Right forelimb (tissue), 1 donor: ENCODE measurements at regions not wholly inside any gene's neighbourhood (a gene's known extent, or its start where the extent isn't known, plus 50 kb on each side); places are given as distances from the start of the nearest gene placed in this dataset.

ENCODE experiments used
- DNase-seq: peaks from one replicate; pipeline ENCODE4 v3.0.0-alpha.2; 2018

DNA sequence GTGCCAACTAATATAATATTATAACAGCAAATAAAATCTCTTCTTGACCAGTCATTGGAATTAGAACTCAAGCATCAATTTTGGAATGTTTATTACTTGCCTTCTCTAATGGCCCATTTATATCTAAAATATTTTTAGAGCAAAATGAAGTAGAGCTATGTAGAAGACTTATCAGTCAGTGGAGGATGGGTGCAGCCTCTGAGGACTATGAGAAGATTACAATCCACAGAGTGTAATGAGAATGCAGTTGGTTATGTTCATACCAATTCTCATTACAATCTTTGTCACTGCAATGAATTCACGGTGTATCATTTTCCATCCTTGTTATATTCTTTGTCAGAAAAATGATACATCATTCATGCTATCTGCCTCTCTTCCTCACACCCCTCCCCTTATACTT, 878.1 kb downstream of the CENPC start:
- no peak for DNase-seq

DNA sequence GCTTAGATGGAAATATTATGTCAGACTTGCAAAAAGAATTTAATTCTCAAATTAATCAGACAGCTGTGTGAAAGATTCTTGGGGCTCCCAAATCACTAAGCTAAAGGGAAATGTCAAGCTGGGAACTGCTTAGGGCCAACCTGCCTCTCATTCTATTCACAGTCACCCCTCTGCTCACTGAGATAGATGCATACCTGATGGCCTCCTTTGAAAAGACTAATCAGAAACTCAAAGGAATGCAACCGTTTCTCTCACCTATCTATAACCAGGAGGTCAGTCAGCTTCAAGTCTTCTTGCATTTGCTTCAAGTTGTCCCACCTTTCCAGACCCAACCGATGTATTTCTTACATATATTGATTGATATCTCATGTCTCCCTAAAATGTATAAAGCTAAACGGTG, 882.7 kb downstream of the CENPC start:
- DNase-seq: no peak

DNA sequence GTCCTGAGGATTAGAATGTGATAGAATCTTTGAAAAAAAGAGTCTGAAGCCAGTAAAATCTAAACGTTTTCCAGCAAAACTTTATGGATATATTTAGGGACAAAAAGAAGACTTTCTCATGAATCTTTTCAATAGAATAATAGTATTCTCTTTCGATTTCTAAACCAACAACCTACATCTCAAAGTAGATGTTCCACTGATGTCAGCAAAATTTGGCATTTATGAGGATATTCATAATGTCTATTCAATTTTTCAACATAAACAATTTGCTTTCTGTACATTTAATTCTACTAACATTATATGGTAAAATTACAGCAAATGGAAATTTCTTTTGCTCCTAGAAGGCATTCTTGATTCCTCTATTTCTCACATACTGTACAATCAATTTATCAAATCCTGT, 886.5 kb downstream of the CENPC start:
- DNase-seq: no peak

DNA sequence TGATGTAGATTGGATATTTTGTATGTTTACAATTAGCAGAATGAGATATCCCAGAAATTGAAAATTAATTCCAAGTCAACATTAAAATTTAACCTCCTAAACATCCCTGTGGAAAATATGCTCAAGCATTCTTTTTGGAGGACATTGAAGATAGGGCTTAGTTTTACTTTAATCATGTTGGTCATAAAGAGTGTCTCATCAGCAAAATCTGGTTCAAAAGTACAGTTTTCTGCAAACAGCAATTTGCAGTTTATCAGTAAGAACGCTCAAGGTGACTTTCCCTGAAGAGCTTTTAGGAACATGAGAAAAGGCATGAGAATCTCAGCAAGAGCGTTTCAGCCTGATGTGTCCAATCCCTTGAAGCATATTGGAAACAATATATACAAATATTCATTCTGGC, 889.8 kb downstream of the CENPC start:
- DNase-seq: no peak

DNA sequence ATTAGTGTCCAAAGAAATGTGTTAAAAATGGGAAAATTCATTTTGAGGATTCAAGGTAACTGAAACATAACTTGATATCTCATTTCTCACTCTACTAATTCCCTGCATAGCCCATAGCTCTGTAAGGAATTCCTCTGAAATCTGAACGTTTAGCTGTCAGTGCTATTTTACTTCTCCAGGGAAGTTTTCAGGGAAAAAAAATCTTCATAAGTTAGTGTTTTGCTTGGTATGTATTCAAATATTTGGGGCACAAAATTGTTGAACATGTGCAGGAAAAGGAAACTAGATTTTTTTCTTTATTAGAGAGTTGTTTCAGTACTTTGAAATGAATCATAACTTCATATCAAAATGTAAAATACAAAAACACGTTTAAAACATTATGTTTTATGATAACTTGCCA, 891.4 kb downstream of the CENPC start:
- no peak for DNase-seq

DNA sequence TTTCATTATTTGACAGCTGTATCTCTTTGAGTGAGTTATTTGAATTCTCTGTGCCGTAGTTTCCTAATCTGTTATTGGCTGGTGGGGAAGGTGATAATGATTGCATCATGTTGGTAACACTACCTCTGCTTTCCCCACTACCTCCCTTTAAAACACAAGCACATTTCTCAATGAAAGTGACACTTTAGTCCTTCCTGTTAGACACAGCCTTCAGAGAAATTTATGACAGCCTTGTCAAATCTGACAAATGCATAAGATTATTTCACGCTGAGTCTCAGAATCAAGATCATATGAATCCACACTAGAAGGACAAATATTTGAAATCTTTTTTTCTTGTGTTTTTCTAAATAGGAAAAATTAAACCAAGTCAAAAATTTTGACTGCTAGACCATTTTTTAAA, 896.1 kb downstream of the CENPC start:
- DNase-seq: no peak

DNA sequence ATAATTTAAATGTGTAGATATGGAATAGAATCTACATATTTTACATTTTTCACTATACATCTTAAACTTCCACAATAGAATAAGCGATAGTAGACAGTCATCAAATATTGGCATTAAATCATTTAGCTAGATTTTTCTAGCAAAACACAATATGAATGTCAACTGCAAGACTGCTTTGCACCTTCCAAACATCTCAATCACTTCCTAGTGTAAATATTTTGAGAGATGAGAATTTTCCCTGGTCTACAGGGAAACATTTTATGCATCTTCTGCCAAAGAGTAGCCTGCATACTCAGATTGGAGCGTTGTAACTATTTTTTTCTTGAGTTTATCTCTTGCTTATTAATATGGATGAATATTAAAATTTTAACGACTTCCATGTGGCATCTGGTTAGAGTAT, 897.4 kb downstream of the CENPC start:
- DNase-seq: no peak

DNA sequence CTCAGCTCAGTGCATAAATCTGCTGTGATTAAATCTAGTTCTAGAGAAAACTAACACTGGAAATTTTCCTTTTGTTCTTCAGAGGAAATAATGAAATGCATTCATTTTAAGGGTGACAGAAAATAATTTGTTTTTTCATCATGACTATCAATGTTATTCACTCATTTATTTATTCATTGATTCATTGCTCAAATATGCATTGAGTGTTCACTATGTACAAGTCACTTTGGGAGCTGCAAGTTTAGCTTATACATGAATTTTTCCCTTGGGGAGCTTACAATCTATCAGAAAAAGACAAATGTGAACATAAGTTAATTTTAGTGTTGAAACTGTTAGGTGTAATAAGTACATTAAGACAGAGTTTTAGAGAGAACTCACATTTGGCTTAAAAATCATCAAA, 897.8 kb downstream of the CENPC start:
- DNase-seq: no peak

DNA sequence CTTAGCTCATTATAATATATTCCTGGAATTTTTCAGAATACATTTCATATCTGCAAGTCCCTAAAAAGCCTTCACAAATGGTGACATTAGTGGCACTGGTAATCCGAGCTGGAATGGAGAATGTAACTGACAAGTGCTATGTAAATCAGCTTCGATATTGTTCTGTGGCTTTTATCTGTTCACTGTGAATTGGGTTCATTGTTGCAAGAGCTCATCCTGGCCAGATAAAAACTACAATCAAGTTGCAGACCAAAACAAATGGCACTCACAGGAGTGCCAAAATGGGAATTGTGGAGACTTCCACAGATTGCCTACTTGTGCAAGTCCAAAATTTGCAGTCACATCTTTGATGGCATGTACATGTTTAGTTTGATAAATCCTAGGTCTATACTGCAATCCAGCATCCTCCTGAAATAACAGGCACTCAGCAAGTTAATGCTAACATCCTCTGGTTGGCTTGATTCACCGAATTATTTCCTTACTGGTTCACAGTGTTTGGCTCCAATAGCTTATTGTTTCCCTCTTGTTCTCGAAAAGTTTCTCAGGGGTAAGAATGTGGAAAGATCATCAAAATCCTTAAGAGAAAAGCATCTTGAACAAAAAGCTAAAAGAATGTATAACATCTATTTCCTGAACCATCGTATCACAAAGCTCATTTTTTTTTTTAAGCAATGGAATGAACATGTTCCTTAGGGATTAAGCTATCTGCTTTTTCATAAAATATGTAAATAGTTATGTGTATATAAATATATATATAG, 904.9 kb downstream of the CENPC start:
- DNase-seq: no peak

DNA sequence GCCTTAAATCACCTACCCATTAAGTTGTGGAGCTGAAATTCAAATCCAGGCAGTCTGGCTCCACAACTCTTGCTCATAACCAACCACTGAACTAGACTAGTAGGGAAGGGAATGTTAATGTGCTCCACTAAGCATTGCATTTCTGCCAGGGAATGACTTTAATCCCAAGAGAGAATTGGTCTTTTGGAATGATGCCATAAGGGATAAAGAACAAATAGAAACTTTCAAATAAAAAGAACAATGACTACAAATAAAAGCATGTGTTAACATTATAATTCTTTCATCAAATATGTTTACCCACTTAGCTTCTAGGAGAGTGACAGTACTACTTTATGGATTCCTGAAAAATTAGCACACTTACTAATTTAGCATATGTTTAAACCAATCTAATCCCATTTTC, 905.9 kb downstream of the CENPC start:
- DNase-seq: no peak

DNA sequence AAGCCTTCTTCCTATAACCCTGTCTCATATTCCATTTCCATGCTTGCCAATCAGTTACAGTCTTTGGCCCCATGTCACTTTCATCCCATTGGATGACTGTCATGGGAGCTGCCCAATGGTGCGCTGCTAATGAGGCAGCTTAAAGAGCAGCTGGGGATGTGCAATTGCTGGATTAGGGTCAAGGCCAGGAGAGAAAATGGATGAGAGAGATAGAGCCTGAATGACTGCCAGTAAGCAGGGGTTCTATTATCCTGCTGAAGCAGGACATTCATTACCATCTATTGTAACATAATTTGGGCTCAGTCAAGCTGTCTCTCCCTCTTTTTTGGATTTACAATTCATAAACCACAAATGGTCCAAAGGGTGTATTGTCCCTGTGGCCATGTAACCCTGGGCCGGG, 909.0 kb downstream of the CENPC start:
- no peak for DNase-seq

DNA sequence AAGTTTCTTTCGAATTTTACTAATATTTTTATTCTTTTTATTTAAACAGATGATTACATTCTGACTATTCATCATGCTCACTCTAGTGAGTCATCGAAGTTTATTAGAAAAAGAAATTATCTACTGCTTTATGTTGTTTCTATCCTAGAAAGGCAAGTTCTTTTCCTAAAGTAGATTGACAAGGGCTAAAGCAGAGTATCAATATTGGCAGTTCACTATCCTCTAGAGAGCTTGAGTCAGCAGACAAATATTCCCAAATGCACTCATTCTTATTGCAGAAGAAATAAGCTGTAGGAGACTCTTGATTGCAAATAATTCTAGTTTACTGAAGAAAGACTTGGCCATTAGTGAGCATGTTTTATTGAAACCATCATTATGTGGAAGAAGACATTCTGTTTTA, 911.8 kb downstream of the CENPC start:
- DNase-seq: no peak

DNA sequence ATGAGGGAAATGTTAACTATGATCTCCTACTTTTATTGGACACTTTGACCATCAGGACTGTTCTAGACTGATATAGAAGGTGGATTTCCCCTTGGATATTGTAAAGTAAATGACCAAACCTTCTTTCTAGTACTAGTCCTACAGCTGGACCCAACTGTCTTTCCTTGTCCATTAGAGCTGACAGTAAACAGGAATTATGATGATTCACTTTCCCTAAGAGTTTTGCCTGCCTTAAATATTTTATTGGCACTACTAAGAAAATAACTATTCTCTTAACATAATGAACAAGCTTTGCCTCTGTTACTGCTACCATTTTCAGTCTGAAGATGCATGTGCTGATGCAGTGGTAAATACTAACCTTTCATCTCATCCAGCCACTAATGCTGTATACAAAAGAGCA, 915.4 kb downstream of the CENPC start:
- no peak for DNase-seq

DNA sequence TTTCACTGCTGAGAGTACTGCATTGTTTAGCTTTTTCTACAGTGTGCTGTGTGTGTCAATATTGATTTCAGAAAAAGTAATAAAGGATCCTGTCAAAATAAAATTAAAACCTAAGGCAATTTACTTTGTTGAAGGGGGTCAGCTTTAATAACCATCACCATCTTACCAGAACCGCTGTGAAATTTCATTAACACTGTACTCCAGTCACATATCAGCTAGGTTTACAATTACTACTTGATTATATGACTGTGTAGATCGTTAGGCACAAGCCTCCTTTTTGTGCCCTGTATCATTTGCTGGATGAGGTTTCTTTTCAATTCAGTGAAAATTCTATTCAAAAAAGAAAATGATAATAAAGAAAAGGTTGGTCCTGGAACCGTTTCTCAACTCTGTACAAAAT, 917.2 kb downstream of the CENPC start:
- no peak for DNase-seq

DNA sequence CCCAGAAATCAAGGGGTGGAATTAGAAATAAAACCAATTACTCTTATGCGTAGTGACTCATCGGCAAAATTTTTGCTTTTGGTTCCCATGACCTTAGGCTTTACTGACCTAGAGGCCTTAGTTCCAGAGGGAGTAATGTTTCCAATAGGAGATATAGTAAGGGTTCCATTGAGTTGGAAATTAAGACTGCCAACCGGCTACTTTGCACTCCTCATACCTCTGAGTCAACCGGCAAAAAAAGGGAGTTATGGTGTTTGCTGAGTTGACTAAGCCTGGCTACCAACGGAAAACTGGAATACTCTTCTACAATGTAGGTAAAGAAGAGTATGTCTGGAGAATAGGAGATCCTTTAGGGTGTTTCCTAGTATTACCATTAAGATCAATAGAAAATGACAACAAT, 919.8 kb downstream of the CENPC start:
- no peak for DNase-seq

DNA sequence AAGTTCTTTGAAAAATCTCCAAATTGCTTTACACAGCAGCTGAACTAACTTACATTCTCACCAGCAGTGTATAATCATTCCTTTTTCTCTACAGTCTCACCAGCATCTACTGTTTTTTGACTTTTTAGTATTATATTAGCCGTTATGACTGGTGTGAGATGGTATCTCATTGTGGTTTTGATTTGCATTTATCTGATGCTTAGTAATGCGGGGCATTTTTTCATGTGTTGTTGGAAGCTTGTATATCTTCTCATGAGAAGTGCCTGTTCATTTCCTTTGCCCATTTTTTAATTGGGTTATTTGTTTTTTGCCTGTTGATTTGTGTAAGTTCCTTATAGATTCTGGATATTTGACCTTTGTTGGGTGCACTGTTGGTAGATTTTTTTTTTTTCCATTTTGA, 931.7 kb downstream of the CENPC start:
- DNase-seq: no peak

DNA sequence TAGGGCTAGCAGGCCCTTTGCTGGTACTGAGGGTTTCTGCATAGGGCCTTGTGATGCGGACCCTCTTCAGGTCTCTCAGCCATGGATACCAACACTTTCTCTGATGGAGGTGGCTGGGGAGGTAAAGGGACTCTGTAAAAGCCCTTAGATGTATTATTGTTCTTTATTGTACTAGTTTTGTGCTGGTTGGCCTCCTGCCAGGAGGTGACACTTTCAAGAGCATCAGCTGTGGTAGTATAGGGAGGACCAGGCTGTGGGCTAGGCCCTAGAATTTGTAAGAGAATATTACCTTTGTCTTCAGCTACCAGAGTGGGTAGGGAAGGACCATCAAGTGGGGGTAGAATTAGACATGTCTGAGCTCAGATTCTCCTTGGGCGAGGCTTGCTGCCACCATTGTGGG, 936.3 kb downstream of the CENPC start:
- no peak for DNase-seq

DNA sequence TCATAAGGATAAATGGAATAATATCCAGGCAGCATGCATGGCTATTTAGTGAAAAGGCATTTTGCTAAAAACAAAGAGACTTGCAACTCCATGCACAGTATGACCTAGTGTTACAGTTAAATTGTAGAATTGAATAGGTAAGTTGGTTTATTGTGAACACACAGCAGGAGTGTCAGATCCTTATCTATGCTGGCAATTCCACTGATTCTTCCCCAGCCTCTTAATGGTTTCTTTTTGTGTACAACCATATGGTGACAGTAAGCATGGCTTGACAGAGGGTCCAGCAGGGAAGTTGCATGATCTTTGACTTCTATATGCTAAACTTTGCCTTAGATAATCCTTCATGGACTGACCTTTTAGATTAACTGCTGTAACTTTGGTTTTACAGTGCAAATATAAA, 936.6 kb upstream of the EPHA5 start:
- no peak for DNase-seq

DNA sequence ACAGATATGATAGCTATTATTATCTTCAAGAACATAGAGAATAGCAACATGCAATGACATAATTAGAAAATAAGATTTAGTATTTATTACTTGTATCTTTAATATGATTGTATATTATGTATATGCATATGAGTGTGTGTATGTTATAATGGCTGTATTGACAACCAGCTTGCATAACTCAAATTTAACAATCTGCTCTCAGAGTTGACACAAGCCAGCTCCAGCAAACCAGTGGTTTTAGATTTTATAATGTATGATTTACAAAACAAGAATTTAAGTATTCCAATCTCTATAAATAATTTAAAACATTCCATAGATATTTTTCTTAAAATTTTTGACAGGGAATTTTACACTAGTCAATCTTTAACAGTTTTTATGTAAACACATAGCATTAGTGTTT, 935.9 kb upstream of the EPHA5 start:
- no peak for DNase-seq

DNA sequence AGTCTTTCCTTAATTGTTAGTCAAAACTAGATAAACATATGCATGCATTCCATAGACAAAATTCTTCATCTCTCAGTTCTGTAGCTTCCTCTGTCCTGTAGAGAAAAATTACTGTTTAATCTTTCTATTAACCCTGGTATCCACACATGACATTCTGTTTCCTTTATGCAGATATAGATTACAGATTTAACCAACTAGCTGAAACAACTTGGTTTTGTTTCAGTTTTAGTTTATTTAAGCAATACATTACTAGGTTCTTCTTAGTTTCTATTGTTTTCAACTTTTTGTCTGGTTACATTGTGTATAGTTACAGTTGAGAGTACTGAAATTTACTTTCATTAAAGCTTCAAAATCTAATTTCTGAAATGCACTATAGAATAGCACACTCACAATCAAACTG, 933.9 kb upstream of the EPHA5 start:
- DNase-seq: no peak

DNA sequence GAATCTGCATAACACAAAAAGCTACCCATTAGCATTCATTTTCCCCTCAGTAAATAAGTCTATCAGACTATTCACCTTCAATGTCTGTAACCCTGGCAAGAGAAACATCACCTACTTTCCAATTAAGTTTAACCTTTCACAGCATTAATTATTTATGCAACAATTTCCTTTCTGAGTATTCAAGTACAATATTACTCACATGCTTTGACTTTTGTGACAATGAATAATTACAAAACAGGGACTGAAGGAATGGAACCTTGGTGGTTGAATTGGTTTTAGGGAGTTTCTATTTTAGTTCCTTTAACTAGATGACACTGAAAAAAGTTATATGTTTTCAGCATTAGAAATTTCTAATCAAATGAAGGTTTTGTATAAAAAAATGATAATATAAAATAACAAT, 932.3 kb upstream of the EPHA5 start:
- no peak for DNase-seq

DNA sequence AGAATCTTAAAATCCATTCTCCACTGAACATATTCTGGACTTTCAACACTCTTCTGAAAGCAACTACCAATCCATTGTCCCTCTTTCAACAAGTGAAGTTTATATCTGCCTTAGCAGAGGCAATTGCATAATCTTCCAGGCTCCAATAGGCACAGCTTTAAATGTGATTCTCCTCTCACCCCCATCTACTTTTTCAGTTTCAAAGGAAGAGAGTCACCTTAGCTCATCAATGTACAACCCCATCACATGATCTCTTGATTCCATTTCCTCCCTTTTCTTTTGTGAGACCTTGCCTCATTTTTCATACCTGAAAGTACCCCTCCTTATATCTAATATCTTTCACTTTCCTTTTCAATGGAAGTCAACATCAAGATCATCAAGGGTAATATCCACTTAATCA, 921.7 kb upstream of the EPHA5 start:
- DNase-seq: no peak

DNA sequence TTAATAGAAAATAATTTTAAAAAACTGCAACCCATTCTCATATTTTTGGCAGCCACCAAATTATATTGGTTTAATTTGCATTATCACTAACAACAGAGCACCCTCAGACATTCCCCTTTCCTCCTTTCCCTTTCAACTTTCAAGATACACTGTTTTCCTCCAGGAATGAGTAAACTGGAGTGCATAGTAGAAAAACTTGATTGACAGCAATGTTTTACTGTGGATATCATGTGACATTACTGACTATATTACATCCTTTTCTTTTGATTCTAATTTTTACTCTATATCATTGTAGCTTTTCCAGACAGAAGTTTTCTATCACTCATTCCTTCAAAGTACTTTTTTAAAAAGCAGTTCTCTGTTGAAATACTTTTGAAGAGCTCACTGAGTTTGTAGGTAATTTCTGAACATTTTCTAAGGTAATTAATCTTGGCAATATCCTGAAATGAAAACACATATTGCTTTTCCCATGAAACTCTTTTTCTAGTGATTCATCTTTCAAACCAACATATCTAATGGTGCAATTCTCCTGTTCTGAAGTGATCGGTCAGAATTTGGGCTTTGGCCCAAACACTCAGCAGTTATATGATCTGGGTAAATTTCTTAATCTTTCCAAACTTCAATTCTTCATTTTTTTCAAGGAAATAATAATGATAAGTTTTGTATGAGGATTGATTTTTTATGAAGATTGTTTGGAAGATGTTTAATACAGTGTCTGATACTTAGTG, 920.4 kb upstream of the EPHA5 start:
- no peak for DNase-seq

DNA sequence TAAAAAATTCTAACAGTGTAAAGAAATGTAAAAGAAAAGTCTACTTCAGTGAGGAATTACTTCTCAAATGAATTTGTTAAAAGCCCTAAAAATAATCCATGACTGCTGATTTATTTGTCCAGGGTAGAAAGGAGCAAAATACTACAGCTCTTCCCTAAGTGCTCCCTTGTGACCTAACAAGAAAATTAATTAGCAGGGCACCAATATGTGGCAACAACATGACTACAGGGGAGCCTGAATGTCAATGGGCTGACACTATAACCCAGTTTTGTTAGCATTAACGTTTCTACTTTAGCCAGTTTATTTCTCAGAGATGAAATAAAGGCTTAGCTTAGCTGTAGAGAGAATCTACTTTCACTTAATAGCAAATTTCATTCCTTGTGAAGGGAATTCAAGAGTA, 918.9 kb upstream of the EPHA5 start:
- no peak for DNase-seq

DNA sequence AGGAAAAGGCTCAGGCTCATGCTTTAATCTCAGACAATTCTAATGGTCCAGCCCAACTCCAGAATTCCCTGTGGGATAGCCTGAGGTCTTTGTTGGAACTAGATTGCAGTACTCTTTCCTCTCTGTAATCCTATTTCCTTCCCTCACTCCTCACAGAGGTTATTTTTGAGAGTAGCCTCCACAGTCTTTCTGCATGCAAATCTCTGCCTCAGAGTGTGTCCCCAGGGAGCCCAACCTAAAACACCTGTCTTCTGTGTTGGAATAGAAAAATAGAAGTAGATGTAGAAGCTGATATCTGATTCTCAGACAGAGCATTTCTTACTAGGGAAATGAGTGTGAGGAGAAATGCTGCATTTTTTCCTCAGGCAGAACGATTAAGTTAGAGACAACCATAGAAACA, 915.5 kb upstream of the EPHA5 start:
- no peak for DNase-seq
